GM19351 (cell line): ENCODE measurements at regions not wholly inside any gene's neighbourhood (a gene's known extent, or its start where the extent isn't known, plus 50 kb on each side); places are given as distances from the start of the nearest gene placed in this dataset.

ENCODE experiments used
- ATAC-seq: cut with Tn5 transposase; IDR thresholded peaks from one replicate; pipeline ENCODE4 v1.9.1; 2021; ENCODE audit warnings: mild to moderate bottlenecking, moderate library complexity; ENCODE audit not compliant: unreplicated experiment

GRCh38 chr1:25106976-25107642, 125.2 kb downstream of the SYF2 start:
- ATAC-seq, result no peak

- no peak for ATAC-seq
Measured at GRCh38 chr1:25106352-25106751, 126.0 kb downstream of the SYF2 start.

- ATAC-seq, result no peak
Measured at GRCh38 chr1:25105836-25106235, 126.5 kb downstream of the SYF2 start.

GRCh38 chr1:25104932-25105561, 127.3 kb downstream of the SYF2 start:
- ATAC-seq, result no peak

- ATAC-seq, result no peak
Measured at GRCh38 chr1:25103164-25103795, 129.0 kb downstream of the SYF2 start.

GRCh38 chr1:25100151-25100833, 132.0 kb downstream of the SYF2 start:
- ATAC-seq, result no peak

- no peak for ATAC-seq
Measured at GRCh38 chr1:25099343-25099951, 132.9 kb downstream of the SYF2 start.

- ATAC-seq, result no peak
Measured at GRCh38 chr1:25098717-25099116, 133.6 kb downstream of the SYF2 start.

GRCh38 chr1:25096307-25097150, 135.8 kb downstream of the SYF2 start:
- no peak for ATAC-seq

GRCh38 chr1:25095635-25096200, 136.6 kb downstream of the SYF2 start:
- peak; percentile 58 for ATAC-seq

GRCh38 chr1:25094995-25095394, 137.3 kb downstream of the SYF2 start:
- no peak for ATAC-seq

- no peak for ATAC-seq
Measured at GRCh38 chr1:25094229-25094628, 138.1 kb downstream of the SYF2 start.

GRCh38 chr1:25091658-25092057, 140.6 kb downstream of the SYF2 start:
- ATAC-seq, result no peak

- no peak for ATAC-seq
Measured at GRCh38 chr1:25090707-25091422, 141.4 kb downstream of the SYF2 start.

- ATAC-seq, result no peak
Measured at GRCh38 chr1:25089772-25090171, 142.5 kb downstream of the SYF2 start.

- ATAC-seq, result no peak
Measured at GRCh38 chr1:25088946-25089345, 143.4 kb downstream of the SYF2 start.

GRCh38 chr1:25088180-25088701, 144.1 kb downstream of the SYF2 start:
- no peak for ATAC-seq

GRCh38 chr1:25086518-25087079, 145.7 kb downstream of the SYF2 start:
- no peak for ATAC-seq

- ATAC-seq, result no peak
Measured at GRCh38 chr1:25084407-25084806, 147.9 kb downstream of the SYF2 start.
